Uterus (tissue), 2 donors: ENCODE measurements at regions not wholly inside any gene's neighbourhood (a gene's known extent, or its start where the extent isn't known, plus 50 kb on each side); places are given as distances from the start of the nearest gene placed in this dataset.

Experiments
- POLR2A ChIP-seq, 2 donors: fragments of 450-650 bp; IDR thresholded peaks; one replicate each; pipeline ENCODE4 v1.6.1; 2016; ENCODE audit warnings: antibody characterized with exemption in 2 of 2, mild to moderate bottlenecking in 1 of 2, moderate library complexity in 1 of 2
- TF ChIP-seq, protein P1 (sequence below), 4 experiments: fragments of 200-600 bp in 2 of 4; fragments of 450-650 bp in 2 of 4; sonication (generic) in 2 of 4; IDR thresholded peaks; one replicate each; pipeline ENCODE4 v1.5.1; 2016 to 2019; ENCODE audit warnings: antibody characterized with exemption in 4 of 4, mild to moderate bottlenecking in 2 of 4, moderate library complexity in 1 of 4

- TF ChIP-seq, protein P1, sequence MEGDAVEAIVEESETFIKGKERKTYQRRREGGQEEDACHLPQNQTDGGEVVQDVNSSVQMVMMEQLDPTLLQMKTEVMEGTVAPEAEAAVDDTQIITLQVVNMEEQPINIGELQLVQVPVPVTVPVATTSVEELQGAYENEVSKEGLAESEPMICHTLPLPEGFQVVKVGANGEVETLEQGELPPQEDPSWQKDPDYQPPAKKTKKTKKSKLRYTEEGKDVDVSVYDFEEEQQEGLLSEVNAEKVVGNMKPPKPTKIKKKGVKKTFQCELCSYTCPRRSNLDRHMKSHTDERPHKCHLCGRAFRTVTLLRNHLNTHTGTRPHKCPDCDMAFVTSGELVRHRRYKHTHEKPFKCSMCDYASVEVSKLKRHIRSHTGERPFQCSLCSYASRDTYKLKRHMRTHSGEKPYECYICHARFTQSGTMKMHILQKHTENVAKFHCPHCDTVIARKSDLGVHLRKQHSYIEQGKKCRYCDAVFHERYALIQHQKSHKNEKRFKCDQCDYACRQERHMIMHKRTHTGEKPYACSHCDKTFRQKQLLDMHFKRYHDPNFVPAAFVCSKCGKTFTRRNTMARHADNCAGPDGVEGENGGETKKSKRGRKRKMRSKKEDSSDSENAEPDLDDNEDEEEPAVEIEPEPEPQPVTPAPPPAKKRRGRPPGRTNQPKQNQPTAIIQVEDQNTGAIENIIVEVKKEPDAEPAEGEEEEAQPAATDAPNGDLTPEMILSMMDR (IDR thresholded peaks at IDR 0.05), result no peak
- TF ChIP-seq POLR2A (IDR thresholded peaks at IDR 0.05), result no peak
Measured at GRCh38 chr4:60463857-60464502, 736.1 kb upstream of the ADGRL3 start.
